Frontal cortex (tissue), 3 donors: ENCODE measurements at regions not wholly inside any gene's neighbourhood (a gene's known extent, or its start where the extent isn't known, plus 50 kb on each side); places are given as distances from the start of the nearest gene placed in this dataset.

Experiments used
- DNase-seq, 2 donors: peaks; one replicate each; pipeline ENCODE4 v3.0.0; 2012; ENCODE audit warnings: low spot score in 2 of 2
- FAIRE-seq: peaks from 2 replicates; lab custom pipeline; 2012; peaks lifted over from hg19 to GRCh38; lab: Jason Lieb, UNC
- donor health status: control.
- donor health status: control.
- donor health status: control.

DNA sequence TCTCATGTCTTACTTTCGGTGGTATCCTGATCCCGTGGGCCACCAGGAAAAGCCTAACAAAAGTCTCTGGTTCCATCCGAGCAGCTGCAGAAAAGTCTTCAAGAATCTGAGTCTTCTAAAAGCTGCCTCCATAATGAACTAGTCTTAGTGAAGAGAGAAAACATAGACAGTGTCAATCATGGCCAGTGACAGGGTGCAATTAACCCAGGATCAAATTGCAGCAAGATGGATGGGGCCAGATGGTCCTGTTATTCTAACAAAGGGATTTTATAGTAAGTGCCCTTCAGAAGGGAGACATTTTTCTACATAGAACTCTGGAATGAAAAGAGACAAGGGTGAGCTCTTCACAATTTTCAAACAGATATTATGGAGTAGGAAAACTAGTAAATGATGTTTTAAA lies 281.6 kb upstream of the ZFP64 start:
- no peak for DNase-seq
- FAIRE-seq, result no peak

DNA sequence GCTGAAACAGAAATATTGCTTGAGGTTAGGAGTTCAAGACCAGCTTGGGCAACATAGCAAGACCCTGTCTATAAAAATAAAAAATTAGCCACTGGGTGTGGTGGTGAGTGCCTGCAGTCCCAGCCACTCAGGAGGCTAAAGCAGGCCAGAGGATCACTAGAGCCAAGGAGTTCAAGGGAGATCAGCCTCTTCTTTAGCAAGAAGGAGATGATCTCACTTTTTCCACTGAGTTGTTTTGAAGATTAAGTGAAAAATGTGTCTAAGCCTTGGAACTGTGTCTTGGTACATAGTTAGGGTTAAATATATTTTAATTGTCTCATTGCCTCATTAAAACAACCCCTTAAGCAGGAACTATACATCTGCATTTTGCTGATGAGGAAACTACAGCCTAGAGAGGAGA lies 279.0 kb upstream of the ZFP64 start:
- DNase-seq (no peak), FAIRE-seq (no peak)

DNA sequence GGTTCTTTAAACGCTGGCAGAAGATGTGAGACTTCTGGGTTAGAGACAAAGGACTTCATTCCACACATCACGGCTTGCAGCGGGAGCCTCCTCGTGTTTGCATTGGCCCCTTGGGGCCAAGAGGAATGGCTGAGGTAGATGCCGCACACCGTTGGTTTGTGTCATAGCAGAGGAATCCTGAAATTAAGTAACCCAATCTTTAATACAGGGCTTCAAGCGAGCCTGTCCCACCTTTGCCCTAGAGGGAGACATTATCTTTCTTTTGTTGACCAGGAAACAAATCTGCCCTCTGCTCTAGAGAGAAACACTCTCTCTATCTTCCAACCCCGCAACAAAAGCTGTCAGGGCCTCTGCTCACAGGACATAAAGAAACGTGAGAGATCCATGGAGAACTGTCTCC lies 277.5 kb upstream of the ZFP64 start:
- no peak for DNase-seq
- FAIRE-seq, result no peak

DNA sequence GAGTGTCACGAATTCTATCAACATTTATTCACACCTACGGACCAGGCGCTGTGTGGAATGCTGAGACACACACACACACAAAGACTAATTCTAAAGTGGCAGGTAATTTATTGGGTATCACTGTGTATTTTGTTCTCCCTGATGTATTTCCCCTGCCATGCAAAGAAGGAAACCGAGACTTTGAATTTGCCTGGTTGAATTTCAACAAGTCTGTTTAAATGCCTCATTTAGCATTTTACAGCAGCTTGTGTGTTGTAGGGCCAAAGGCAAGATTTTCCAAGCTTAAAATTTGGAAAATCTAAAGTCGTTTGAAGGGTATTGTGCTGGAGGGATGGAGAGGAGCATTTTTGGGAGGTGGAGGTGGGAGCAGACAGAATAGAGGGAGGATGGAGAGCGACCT lies 274.4 kb upstream of the ZFP64 start:
- DNase-seq (no peak), FAIRE-seq (no peak)

DNA sequence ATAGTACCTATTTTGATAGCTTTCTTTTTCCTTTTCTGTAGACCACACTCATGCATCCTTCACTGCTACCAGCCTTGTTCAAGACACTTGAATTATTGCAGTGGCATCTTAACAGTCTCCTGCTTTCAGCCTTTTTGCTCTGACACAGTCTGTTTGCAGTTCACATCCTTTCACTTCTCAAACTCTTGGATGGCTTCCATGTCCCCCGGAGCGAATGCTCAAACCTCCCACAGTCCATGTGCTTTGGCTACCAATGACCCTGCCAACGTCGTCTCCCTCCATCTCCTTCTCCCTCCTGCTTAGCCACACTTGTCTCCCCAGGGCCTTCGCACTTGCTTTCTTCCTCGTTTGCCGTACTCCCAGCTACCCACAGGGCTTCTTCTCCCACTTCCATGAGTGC lies 270.0 kb upstream of the ZFP64 start:
- DNase-seq, result no peak

DNA sequence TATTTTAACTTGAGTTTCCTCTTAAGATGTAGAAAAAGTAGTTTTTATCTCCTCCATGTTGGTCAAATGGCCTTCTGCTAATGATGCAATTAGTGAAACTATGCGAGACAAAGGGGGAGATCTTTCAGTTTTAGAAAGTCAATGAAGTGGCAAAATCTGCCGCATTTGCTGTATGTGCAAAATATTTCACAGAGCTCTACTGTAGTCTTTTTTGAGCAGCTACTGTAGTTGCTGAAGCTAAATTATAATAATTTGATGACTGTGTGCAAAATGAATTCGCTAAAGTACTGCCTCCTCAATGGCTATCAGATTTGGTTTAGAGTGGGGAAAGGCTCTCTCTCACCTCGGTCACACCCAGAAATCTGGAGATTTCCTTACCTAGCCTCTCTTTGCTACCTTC lies 267.6 kb upstream of the ZFP64 start:
- FAIRE-seq (no peak), DNase-seq (no peak)

More for the DNA sequence above, 270.0 kb upstream of the ZFP64 start:
- FAIRE-seq, result no peak

DNA sequence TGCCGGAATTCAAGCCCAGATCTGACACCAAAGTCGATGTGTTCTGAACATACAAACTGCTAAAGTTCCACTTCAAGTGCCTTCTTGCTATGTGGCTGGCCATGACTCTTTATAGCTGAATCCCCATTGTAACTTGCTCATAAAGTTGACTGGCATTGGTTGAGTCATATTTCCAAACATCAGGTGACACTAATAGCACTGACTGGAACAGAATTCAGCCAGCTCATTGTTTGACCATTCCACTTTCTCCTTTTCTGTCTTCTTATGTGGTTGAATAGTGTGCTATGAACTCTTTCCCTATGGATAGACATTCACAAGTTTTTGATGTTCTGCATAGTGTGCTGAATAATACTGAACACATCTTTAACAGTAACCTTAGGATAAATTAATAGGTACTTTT lies 266.2 kb upstream of the ZFP64 start:
- DNase-seq (no peak), FAIRE-seq (no peak)

DNA sequence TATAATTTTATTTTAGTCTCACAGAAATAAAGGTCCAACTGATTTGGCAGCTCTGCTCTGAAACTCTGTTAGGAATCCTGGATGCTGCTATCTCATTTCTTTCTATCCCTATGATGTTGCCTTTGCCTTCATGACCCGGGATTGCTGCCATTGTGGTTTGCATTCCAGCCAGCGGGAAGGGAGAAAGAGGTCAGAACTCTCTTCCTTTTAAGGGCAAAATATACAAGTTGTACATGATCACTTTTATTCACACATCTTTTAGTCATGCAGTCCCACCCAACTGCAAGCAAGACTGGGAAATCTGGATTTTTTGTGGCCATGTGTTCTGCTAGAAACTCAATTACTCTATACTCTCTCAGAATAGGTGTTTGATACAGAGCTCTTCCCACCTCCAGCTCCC lies 263.1 kb upstream of the ZFP64 start:
- FAIRE-seq (no peak), DNase-seq (no peak)

DNA sequence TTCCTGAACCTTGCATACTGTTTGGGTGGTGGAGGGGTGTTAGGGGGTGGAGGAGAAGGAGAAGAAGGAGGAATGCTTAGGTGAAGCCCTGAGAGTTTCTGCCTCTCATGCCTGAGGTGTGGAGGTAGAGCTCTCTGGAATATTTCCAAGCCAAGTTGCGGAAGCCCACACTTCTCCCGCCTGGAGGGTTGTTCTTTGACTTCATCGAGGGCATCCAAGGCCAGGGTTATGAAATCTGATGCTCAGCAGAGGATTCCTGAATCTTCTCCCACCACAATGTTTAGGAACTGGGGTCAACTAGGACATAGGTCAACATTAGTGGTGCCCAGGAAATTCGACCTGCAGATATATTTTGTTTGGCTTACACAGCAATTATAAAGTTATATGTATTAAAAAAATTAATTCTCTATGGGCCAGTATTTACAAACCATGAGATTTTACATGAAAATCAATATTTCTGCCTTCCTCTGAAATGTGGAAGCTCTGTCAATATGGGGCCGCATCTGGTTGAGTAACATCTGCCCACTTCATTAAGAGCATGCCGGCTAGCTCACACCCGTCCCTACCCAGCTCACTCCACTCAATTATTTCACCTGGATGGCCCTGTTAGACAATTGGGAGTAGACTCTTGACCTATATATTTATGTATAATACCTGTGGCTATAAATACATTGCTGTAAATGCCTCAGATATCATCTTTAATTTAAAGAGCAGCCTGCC lies 257.1 kb upstream of the ZFP64 start:
- DNase-seq, result no peak
- FAIRE-seq, result no peak

DNA sequence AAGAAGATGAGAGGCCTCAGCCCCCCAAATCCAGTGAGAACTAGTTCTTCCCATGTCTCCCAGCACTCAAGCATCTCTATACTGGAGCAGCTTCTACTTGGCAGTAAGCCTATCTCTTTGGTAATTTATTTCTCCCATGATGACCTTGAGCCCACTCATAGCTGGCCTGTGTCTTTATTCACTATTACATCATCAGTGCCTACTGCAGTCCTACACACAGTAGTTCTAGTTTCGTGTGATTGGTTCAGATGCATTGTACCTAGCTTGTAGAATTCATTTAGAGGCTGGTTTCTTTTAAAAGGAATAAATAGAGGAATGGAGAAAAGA lies 255.6 kb upstream of the ZFP64 start:
- FAIRE-seq, result no peak

DNA sequence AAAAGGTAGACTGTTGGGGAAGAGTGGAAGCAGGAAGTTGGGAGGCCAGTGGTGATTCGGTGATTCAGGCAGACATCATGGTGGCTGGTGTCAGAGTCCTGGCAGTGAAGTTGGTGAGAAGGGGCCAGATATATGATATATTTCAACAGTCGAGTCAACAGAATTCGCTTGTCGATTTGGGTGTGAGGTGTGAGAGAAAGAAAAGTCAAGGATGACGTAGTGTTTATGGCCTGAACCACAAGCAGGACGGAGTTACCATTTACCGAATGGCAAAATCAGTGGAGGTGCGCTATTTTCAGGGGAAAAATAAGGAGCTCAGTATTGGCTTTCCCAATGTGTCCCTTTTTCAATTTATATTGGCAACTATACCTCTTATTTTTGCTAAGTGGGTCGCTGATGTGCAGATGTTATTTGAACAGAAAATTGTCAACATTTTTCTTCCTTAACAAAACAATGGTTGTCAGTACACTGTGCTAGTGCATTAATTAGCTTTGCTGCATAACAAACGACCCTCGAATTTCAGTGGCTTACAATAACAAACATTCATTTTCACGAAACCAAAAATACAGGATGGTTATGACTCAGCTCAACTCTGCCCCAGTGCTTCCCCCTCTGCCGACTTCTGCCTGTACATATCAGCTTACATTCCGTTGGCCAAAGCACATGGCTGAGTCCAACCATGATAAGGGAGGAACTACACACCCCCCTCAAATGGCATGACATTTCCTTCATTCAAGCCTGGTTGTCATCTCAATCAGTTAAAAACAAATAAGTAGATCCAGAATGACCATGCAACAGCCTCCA lies 255.0 kb upstream of the ZFP64 start:
- DNase-seq (no peak), FAIRE-seq (no peak)

More for the DNA sequence above, 255.6 kb upstream of the ZFP64 start:
- DNase-seq, result no peak

DNA sequence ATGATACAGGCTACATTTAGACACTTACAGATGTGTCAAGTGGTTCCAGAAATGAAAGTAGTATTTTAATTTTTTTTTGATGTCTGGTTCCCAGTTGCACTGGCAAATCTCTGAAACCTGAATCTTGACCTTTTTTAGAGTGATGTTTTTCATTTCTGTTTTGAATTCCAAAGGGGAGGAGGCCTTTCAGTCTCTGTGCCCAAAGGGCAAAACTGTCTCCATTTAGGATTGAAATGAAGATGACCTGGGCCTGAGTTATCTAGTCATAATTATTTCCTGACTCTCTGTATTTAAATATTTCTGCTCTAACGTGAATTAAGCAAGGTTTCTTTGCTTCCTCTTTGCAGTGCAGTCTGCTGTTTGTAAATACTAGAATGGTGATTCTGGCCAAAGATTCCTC lies 252.9 kb upstream of the ZFP64 start:
- FAIRE-seq, result no peak

DNA sequence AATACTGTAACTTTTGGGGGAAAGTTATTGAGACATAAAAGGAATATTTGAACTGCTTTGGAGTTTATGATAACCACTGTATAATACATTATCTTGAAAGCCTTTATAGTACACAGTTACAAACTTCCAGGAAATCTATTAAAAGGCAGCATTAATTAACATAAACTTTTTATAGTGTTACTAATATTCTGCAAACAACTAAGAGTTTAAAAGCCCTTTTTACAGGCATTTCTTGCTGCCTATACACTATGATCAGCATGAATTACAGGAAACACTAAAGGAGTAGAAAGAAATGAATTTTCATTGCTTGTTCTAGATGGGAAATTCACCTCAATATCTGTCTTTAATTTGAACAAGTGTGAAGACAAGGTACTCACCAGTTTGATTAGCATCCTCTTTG lies 252.3 kb upstream of the ZFP64 start:
- DNase-seq (no peak), FAIRE-seq (no peak)

More for the DNA sequence above, 252.9 kb upstream of the ZFP64 start:
- DNase-seq, result no peak

DNA sequence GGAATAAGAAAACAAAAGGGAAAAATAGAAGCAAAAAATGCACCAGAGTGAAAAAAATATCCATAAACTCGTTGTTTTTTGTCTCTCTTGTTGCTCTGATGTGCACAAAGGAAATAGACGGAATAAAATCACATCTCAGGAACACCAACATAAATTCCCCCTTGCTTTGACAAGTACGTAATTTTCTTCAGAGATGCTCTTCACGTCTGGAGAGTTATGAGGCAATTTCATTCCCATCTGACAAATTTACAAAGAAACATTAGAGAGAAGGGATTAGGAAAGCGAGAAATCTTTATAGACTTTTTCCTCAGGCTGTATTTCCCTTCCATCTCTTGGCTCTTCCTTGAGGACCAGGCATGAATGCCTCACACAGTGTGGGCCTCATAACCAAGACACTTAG lies 250.1 kb upstream of the ZFP64 start:
- FAIRE-seq (no peak), DNase-seq (no peak)

DNA sequence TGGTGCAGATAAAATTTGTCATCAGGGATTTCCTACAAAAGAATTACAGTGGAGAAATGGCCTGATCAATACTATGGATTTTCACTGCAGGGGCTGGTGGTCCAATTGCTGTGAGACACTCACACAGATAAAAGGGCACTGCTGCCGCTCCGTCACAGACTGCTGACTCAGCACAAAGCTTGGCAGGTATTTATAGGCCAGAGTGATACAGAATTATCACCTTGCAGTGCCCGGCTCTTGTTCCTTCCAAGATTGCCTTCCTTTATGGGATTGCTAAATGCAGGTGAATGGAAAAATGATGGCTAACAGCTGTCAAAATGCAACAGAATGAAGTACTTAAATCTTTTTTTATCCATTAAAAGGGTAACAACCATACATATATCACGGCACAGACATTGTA lies 247.8 kb upstream of the ZFP64 start:
- DNase-seq, result no peak
- no peak for FAIRE-seq

DNA sequence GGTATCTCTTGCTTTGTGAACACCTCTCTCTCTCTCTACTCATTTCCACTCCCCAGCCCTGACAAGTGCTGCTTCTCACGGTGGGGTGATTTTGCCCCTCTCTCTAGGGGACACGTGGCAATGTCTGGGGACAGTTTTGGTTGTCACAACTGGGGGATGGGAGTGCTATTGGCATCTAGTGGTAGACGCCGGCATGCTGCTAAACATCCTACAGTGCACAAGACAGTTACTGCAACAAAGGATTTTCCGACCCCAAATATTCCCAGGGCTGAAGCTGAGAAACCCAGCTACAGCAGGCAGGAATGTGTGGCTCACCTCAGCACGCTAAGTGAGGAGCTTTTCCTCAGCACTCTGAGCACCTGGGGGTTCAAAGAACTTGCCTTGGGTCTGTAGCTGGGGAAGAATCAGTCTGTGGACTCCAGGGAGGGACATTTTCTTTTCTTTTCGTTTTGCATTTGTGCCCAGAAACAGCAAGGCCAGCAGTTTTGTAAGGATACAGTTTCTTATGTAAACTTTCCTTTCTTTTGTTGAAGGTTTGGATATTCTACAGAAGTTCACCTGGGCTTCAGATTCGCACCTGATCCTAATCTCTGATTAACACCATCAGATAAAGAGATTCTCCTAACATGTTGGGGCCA lies 246.9 kb upstream of the ZFP64 start:
- DNase-seq (no peak), FAIRE-seq (no peak)

DNA sequence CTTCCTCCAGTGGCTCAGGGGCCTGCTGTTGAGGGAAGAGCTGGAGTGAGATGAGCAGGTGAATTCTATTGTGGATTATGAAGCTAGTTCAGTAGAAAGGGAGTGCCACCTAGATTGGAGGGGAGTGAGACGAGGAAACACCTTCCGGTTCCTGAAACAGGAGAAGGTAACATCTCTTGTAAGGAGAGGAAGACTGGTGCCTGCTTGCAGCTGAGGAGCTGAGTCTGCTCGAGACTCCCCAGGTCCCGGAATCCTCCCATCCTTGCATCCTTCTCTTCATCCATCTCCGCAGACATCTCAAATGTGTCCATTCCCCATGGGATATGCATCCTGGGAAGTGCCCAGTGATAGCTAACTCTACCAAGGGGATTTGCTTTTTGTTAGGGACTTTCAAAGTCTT lies 242.9 kb upstream of the ZFP64 start:
- DNase-seq (no peak), FAIRE-seq (no peak)

DNA sequence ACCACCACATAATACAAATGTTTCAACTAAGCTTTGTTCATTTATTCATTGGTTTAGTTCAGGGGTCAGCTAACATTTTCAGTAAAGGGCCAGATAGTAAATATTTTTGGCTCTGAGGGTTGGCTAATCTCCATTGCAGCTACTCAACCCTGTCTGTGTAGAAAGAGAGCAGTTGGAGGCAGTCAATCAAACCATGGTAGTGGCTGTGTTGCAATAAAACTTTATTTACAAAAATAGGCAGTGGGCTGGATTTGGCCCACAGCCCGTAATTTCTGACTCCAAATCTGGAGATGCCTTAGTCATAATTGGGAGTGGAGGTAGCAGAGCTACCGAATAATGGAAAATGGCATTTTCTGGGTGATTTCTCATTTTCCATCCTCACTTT lies 242.5 kb upstream of the ZFP64 start:
- FAIRE-seq (no peak), DNase-seq (no peak)

DNA sequence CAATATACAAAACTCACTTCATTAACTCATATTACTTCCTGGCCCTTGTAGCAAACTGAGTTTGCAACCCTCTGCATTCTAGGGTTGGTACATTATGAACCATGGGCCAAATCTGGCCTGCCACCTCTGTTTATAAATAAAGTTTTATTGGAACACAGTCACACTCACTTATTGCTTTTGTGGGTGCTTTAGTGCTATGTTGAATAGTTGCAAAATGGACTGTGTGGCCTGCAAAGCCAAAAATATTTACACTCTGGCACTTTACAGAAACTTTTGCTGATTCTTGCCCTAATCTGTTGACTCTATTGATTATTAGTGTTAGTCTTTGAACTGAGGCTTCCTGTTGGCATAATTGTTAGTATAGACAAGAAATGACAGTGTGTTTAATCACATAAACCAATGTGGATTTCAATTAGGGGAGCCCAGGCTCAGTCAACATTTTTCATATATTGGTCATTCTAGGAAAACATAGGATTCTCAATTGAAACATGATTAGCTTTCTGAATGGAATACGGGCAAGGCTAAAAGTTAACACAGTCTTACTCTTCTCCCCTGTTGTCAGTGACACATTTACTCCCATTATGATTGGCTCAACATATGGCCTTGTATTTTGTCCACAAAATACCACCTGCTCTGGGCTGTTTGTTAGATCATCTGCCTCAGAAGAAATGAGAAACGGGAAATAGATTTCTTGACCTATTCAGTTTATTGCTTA lies 241.9 kb upstream of the ZFP64 start:
- no peak for FAIRE-seq
- DNase-seq, result no peak

DNA sequence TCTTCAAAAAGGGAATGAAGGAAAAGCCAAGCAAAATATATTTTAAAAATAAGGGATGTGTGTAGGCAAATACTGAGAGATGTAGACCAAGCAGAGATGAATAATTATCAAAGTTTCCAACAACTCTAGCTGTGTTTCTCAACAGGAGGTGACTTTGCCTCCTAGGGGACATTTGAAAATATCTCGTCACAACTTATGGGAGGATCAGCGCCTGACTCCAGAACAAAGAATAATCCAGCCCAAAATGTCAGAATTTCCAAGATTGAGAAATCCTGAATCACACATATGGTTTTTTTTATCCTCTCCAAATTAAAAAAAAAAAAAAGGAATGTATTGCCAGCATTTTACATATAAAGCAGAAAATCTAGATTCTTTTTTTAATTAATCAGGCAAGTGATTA lies 241.2 kb upstream of the ZFP64 start:
- FAIRE-seq (no peak), DNase-seq (no peak)

DNA sequence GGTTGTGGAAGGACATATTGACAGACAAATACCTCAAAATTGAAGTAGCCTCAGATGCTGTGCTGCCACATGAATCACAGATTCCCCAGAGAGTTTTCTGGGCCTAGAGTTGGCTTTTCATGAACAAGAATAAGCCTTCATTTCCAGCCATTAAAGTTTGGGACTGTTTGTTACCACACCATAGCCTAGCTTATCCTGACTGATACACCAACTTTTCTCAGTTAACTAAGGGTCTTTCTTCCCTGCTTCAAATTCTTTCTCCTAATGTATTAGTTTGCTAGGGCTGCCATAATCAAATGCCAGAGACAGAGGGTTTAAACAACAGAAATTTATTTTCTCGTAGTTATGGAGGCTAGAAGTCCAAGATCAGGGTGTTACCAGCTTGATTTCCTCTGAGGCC lies 237.4 kb upstream of the ZFP64 start:
- no peak for FAIRE-seq
- DNase-seq, result no peak
